Gastrocnemius medialis (tissue), 4 donors: ENCODE measurements at regions not wholly inside any gene's neighbourhood (a gene's known extent, or its start where the extent isn't known, plus 50 kb on each side); places are given as distances from the start of the nearest gene placed in this dataset.

Experiments used
- CTCF ChIP-seq, 5 experiments: fragments of 450-650 bp in 3 of 5; fragments of 200-600 bp in 2 of 5; sonication (generic) in 2 of 5; IDR thresholded peaks in 4 of 5; conservative IDR thresholded peaks in 1 of 5; 1 replicate in 4 of 5; 2 replicates in 1 of 5; pipeline ENCODE4 v1.5.1; 2016 to 2019; ENCODE audit warnings: antibody characterized with exemption in 5 of 5, mild to moderate bottlenecking in 3 of 5, moderate library complexity in 3 of 5
- POLR2A ChIP-seq, 2 donors: fragments of 450-650 bp; IDR thresholded peaks; one replicate each; pipeline ENCODE4 v1.6.1; 2017; ENCODE audit warnings: antibody characterized with exemption in 2 of 2, mild to moderate bottlenecking in 2 of 2, moderate library complexity in 2 of 2

GRCh38 chr20:56839222-56839621 lies 210.1 kb downstream of the TFAP2C start:
- TF ChIP-seq CTCF (IDR thresholded peaks at IDR 0.05 in 4 of 5, conservative IDR thresholded peaks at IDR 0.05 in 1 of 5) = no peak
- no peak for TF ChIP-seq POLR2A (IDR thresholded peaks at IDR 0.05)
